HCT116 (cell line): ENCODE measurements at regions not wholly inside any gene's neighbourhood (a gene's known extent, or its start where the extent isn't known, plus 50 kb on each side); places are given as distances from the start of the nearest gene placed in this dataset.

Source experiments
- CTCF ChIP-seq, 3 experiments: fragments of 200-600 bp in 1 of 3; sonication (generic) in 1 of 3; IDR thresholded peaks in 2 of 3; conservative IDR thresholded peaks in 1 of 3; 2 replicates each; pipeline ENCODE4 v1.5.1; 2012 to 2017; ENCODE audit warnings: low read depth in 2 of 3, low read length in 2 of 3, antibody characterized with exemption in 1 of 3, borderline replicate concordance in 1 of 3, control low read depth in 1 of 3, mild to moderate bottlenecking in 1 of 3, mixed read lengths in 1 of 3, mixed run types in 1 of 3, moderate library complexity in 1 of 3; ENCODE audit not compliant: insufficient read depth in 1 of 3
- EZH2 ChIP-seq: fragments of 200-600 bp; sonication (generic); IDR thresholded peaks from 2 replicates; pipeline ENCODE4 v1.6.1; 2017; ENCODE audit warnings: antibody characterized with exemption, mixed run types
- EZH2phosphoT487 ChIP-seq: fragments of 200-600 bp; IDR thresholded peaks from 2 replicates; pipeline ENCODE4 v1.6.1; 2018; ENCODE audit warnings: antibody characterized with exemption, borderline replicate concordance
- JUND ChIP-seq: IDR thresholded peaks from 2 replicates; pipeline ENCODE4 v1.6.1; 2012
- MAX ChIP-seq: IDR thresholded peaks from 2 replicates; pipeline ENCODE4 v1.6.1; 2012
- POLR2A ChIP-seq: IDR thresholded peaks from 2 replicates; pipeline ENCODE4 v1.7.0; 2011; ENCODE audit warnings: borderline replicate concordance; ENCODE audit not compliant: insufficient read depth, insufficient read length; ENCODE audit errors: extremely low read depth
- POLR2AphosphoS5 ChIP-seq: IDR thresholded peaks from 2 replicates; pipeline ENCODE4 v1.6.1; 2011; ENCODE audit warnings: mild to moderate bottlenecking, low read depth, low read length, moderate library complexity
- YY1 ChIP-seq: IDR thresholded peaks from 2 replicates; pipeline ENCODE4 v1.6.1; 2011; ENCODE audit warnings: low read length, low read depth, moderate library complexity, mild to moderate bottlenecking; ENCODE audit not compliant: insufficient replicate concordance; ENCODE audit errors: extremely low read depth

GRCh38 chr2:67213677-67214402 lies 183.3 kb upstream of the ETAA1 start:
- TF ChIP-seq CTCF (IDR thresholded peaks at IDR 0.05 in 2 of 3, conservative IDR thresholded peaks at IDR 0.05 in 1 of 3; ENCODE audit: borderline replicate concordance in 1 of 3, insufficient read depth in 1 of 3, low read depth in 2 of 3, low read length in 2 of 3) (no peak), POLR2A (no peak), EZH2 (no peak), MAX (no peak), EZH2phosphoT487 (no peak), YY1 (no peak), POLR2AphosphoS5 (no peak), JUND (no peak)
